AG09309 (cell line): ENCODE measurements at regions not wholly inside any gene's neighbourhood (a gene's known extent, or its start where the extent isn't known, plus 50 kb on each side); places are given as distances from the start of the nearest gene placed in this dataset.
"Not testable (repeated sequence)": the region's sequence is repeated elsewhere in the genome, so short reads cannot be mapped to it uniquely, and the experiment has no call there.

ENCODE experiments used
- DNase-seq: peaks from one replicate; pipeline ENCODE4 v3.0.0-alpha.2; 2010; ENCODE audit warnings: low read depth
- H3K4me3 ChIP-seq: 2 replicates; pipeline ENCODE4 v1.5.1; 2011; ENCODE audit warnings: mild to moderate bottlenecking, low read depth, low read length, moderate library complexity; ENCODE audit not compliant: control insufficient read depth
- TF ChIP-seq, protein P1 (sequence below): IDR thresholded peaks from 2 replicates; pipeline ENCODE4 v1.5.1; 2011; ENCODE audit warnings: mild to moderate bottlenecking, low read depth, low read length, inconsistent platforms; ENCODE audit not compliant: insufficient read depth, control insufficient read depth; ENCODE audit errors: missing control alignments

DNA sequence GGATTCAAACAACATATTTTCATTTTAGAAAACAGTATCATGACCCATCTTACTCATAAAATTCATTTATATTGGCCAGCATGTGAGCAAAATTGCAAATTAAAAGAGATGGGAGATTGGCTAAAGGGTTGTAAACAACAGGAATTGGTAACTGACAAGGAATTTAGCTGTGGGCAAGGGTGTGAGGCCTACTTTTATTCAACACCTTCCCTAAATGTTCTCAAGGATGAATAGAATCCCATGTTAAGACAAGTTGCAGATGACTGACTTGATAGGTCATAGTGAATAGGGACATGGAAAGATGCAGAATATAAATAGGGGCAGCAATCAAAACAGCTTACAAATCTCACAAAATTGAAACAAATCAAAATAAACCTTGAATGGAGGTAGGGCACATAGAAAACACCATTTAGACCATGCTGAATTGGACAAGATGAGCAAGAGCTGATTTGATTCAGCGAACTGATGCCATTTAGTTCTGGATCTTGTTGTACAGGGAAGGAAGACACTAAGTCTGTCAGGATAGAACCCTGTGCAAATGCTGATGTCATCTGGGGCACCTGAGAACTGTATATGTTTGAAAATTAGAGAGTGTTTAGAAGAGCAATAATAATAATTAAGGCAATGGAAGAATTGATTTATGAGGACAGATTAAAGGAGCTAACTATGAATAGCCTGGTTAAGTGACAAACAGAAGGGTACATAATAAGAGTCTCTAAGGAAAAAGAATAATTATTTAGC is 509.7 kb downstream of the ZEB2 start:
- no peak overlapping the region for H3K4me3 ChIP-seq
- no peak for DNase-seq
- TF ChIP-seq, protein P1, sequence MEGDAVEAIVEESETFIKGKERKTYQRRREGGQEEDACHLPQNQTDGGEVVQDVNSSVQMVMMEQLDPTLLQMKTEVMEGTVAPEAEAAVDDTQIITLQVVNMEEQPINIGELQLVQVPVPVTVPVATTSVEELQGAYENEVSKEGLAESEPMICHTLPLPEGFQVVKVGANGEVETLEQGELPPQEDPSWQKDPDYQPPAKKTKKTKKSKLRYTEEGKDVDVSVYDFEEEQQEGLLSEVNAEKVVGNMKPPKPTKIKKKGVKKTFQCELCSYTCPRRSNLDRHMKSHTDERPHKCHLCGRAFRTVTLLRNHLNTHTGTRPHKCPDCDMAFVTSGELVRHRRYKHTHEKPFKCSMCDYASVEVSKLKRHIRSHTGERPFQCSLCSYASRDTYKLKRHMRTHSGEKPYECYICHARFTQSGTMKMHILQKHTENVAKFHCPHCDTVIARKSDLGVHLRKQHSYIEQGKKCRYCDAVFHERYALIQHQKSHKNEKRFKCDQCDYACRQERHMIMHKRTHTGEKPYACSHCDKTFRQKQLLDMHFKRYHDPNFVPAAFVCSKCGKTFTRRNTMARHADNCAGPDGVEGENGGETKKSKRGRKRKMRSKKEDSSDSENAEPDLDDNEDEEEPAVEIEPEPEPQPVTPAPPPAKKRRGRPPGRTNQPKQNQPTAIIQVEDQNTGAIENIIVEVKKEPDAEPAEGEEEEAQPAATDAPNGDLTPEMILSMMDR, result no peak

DNA sequence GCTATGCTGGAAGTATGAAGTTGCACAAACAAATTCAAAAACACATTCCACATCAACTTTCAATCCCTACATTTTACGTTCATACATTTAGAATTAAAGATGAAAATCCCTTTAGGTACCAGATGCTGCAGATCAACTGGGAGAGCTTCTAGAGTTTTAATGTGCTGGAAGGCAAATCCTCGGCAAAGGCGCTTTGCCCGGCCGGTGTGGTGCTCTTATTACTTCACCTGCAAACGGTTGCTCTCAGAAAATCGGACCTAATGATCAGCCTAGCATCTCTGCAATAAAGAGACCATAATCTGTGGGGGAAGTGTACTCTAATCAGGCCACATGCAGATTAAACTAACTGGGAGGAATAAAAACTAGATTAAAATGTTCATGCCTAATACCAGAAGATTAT is 513.8 kb downstream of the ZEB2 start:
- no peak for DNase-seq
- TF ChIP-seq, protein P1, result no peak
- no peak overlapping the region for H3K4me3 ChIP-seq

DNA sequence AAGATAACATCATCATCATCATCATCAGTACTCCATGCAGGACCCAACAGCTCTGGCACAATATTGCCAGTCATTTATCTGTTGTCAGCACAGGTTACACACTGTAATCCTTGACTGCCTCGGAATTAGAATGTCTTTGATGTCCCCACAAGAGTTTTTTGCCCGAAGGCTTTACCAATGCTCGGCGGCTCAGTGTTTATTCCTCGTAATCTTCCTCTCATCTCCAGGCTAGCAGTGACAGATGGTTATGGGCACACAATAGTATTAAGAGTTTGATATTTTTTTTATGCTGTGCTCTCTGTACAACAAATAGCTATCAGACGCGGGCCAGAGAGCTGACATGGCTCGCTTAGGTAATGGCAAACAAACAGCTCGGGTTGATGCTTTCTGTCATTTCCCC is 515.2 kb downstream of the ZEB2 start:
- DNase-seq, result no peak
- TF ChIP-seq, protein P1, result no peak
- H3K4me3 ChIP-seq, result no peak overlapping the region

DNA sequence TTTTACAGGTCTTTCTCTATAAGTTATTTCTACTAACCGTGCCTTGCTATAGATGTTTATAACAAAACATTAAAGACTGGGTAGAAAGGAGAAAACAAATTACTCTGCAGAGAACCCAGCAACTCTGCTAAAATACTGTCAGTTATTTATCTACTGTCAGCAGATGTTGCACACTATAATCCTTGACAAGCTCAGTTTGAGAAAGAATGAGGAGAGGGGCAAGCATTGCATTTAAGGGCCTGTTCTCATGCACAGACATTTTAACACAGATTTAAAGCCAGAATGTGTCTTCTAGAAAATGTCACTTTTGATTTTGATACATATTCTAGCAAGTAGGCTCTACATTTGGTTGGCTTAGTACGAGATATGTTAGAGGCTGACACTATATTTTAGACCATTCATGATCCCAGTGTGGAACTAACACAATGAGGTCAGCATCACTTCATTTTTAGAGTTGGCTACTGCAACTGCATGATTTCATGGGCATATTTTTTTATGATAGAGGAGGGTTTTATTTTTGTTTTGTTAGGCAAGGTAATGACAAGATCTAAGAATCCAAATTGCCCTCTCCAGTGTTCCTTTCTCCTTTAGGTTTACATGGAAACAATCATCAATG is 516.4 kb downstream of the ZEB2 start:
- no peak overlapping the region for H3K4me3 ChIP-seq
- no peak for DNase-seq
- TF ChIP-seq, protein P1, result no peak

DNA sequence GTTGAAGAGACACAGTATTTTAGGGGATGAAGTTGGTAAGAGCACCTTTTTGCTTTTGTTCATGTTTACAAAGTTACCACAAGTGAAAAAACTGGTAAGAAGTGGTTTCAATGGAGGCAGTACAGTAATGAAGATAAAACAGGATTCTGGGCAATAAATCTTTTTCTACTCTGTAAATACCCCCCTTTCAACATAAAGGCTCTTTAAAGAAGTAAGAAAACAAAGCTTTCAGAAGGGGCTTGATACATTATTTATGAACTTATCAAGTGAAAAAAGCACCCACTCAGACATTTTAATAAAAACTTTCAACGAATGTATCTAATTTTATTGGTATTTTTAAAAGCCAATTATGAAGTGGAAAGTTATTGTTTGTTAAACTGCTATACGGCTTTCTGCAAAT is 522.9 kb downstream of the ZEB2 start:
- H3K4me3 ChIP-seq, result no peak overlapping the region
- DNase-seq, result no peak
- TF ChIP-seq, protein P1, result no peak

DNA sequence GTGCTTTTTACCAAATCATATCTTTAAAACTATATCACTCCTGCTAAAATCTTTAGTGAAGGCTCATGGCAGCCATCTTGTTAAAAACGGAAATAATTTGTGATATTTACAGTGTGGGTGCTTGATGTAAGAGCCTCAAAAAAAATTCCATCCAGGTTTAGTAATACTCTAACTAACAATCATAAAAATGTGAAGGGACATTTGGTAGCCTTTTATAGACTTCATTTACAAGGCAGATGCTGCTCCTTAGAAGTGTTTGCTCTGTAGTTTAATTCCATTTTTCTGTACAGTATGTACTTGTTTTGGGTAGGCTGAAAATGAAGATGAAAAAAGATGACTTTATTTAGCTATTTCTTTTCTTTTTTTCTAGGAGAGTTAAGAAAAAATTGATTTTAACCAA is 525.0 kb downstream of the ZEB2 start:
- TF ChIP-seq, protein P1, result no peak
- DNase-seq, result no peak
- no peak overlapping the region for H3K4me3 ChIP-seq

DNA sequence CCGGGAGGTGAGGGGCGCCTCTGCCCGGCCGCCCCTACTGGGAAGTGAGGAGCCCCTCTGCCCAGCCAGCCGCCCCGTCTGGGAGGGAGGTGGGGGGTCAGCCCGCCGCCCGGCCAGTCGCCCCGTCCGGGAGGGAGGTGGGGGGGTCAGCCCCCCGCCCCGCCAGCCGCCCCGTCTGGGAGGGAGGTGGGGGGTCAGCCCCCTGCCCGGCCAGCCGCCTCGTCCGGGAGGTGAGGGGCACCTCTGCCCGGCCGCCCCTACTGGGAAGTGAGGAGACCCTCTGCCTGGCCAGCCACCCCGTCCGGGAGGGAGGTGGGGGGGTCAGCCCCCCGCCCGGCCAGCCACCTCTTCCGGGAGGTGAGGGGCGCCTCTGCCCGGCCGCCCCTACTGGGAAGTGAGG is 528.3 kb downstream of the ZEB2 start:
- DNase-seq, H3K4me3 ChIP-seq: not testable (repeated sequence)
